ENCODE measurements at regions not wholly inside any gene's neighbourhood (a gene's known extent, or its start where the extent isn't known, plus 50 kb on each side); places are given as distances from the start of the nearest gene placed in this dataset.

- peak; percentile 99 for ATAC-seq
- no peaks in the 10 kb centered on the region for H3K36me3 ChIP-seq (replicated peaks in 1 of 2; ENCODE audit: control insufficient read depth in 1 of 2, insufficient read depth in 2 of 2, low read length in 2 of 2)
- no peaks in the 10 kb centered on the region; a peak in 1 of 5 replicates for H3K27me3 ChIP-seq (ENCODE audit: control insufficient read depth in 1 of 2, insufficient read depth in 2 of 2, low read length in 2 of 2)
- in situ Hi-C loops (cut with HindIII; ENCODE audit: extremely low pct_ligation_motif_present, low pct_unique_long_range_greater_than_20kb) (no loop called here), intact Hi-C loops (cut with micrococcal nuclease; ENCODE audit: unreplicated experiment) (loop anchor here (5.0 kb wide), 1 partner anchor 272 kb away; no protein-coding TSS in a partner anchor)
- H3K79me2 ChIP-seq (ENCODE audit: insufficient read depth, low read length) = no peaks in the 10 kb centered on the region
- H3K27ac ChIP-seq (ENCODE audit: extremely low read length, insufficient read depth, low read length) = peak overlapping the region; percentile 75
- no peaks in the 10 kb centered on the region for H3K9me3 ChIP-seq (ENCODE audit: low read length)
- no peaks in the 10 kb centered on the region; the same call in 1 of the 2 replicates for H3K4me1 ChIP-seq (ENCODE audit: insufficient read depth, low read length)
- peak overlapping the region; percentile 71 to 80 (median 74) for H3K4me3 ChIP-seq (replicated peaks in 1 of 3; ENCODE audit: insufficient read depth in 1 of 3, low read depth in 2 of 3, low read length in 3 of 3)
- peak; percentile 67 for DNase-seq (ENCODE audit: low spot score)
- FAIRE-seq = peak; percentile 68
- WGBS (ENCODE audit: low lambda C conversion rate) = 14% methylated on average over 20 of the region's 20 CpGs
- H3K9ac ChIP-seq (ENCODE audit: insufficient read depth, low read depth, low read length) = peak overlapping the region; percentile 78
- no peaks in the 10 kb centered on the region for H4K20me1 ChIP-seq (ENCODE audit: insufficient read depth, low read length)
- peak overlapping the region; percentile 71 for H2AFZ ChIP-seq (ENCODE audit: low read length)
- ChIA-PET CTCF (ENCODE audit: low intra/inter-chr PET ratio, low total read pairs) (no interaction called here), POLR2A (no interaction called here)
- BruUV-seq (replicated peaks) = TSS peak; percentile 89
- H3K4me2 ChIP-seq (ENCODE audit: low read depth, low read length) = peak overlapping the region; percentile 70
- TF ChIP-seq MYC (CRISPR knock-in tag; IDR thresholded peaks at IDR 0.05; ENCODE audit: borderline replicate concordance) (no peak; the same call in 1 of the 2 replicates), ZBTB33 (CRISPR knock-in tag; IDR thresholded peaks at IDR 0.05) (no peak), NFE2L1 (CRISPR knock-in tag; IDR thresholded peaks at IDR 0.05; ENCODE audit: borderline replicate concordance) (no peak), ZNF788 (CRISPR knock-in tag; IDR thresholded peaks at IDR 0.05; ENCODE audit: borderline replicate concordance) (no peak), ZNF598 (CRISPR knock-in tag; IDR thresholded peaks at IDR 0.05; ENCODE audit: borderline replicate concordance) (no peak), KAT8 (CRISPR knock-in tag; IDR thresholded peaks at IDR 0.05) (peak; percentile 65; the same call in 1 of the 2 replicates), ZFY (CRISPR knock-in tag; IDR thresholded peaks at IDR 0.05) (peak; percentile 74), RBM39 (IDR thresholded peaks at IDR 0.05; ENCODE audit: low read depth, low read length, poor library complexity, severe bottlenecking) (no peak), ETS1 (CRISPR knock-in tag; IDR thresholded peaks at IDR 0.05) (no peak), ZNF746 (CRISPR knock-in tag; IDR thresholded peaks at IDR 0.05) (no peak), HNRNPLL (IDR thresholded peaks at IDR 0.05; ENCODE audit: low read depth, low read length, poor library complexity, severe bottlenecking) (no peak), ZFP36L2 (CRISPR knock-in tag; IDR thresholded peaks at IDR 0.05) (no peak), ZNF550 (CRISPR knock-in tag; IDR thresholded peaks at IDR 0.05; ENCODE audit: borderline replicate concordance) (no peak), ZNF253 (CRISPR knock-in tag; IDR thresholded peaks at IDR 0.05; ENCODE audit: borderline replicate concordance) (no peak), TEAD2 (CRISPR knock-in tag; IDR thresholded peaks at IDR 0.05) (no peak), ZNF34 (CRISPR knock-in tag; IDR thresholded peaks at IDR 0.05; ENCODE audit: borderline replicate concordance) (no peak), TFAP4 (IDR thresholded peaks at IDR 0.05; ENCODE audit: borderline replicate concordance, low read depth) (no peak), SMAD9 (CRISPR knock-in tag; IDR thresholded peaks at IDR 0.05) (no peak), ZNF232 (CRISPR knock-in tag; IDR thresholded peaks at IDR 0.05; ENCODE audit: borderline replicate concordance) (no peak)
These were observed 1355.5 kb upstream of the LRRTM3 start for GRCh38 chr10:65570143-65571010.

All from HepG2 (cell line).